ENCODE measurements at regions not wholly inside any gene's neighbourhood (a gene's known extent, or its start where the extent isn't known, plus 50 kb on each side); places are given as distances from the start of the nearest gene placed in this dataset.

DNA sequence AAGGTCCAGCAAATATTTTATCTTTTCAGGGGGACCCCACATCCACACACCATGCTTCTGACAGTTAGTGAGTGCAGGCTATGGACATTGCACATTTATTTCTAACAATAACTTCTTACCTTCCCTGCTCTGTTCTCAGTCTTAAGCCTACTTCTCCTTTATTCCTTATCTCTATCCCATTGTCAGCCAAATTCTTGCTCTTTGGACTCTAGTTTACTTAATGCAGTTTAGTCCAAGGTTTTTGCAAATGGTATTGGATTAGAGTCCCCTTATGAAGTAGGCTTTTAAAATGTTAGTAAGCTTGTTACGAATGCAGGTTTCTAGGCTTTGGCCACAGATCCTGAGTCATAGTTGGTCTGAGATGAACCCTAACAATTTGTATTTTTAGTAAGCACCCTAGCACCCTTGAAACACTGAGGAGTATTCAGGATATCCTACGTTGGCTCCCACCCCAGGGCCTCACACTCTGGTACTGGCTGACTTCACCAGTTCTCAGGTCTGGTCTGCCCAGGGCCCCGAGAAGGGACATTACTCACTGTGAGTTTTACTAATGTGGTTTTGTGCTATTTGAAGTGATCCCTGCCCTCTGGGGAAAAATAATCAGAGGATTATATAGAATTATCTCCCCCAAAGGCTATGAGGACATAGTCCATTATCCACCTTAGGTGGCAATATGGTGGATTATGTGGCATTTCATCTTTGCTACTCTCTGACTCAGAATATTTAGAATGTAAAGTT lies 239.5 kb downstream of the TGFB2 start:
- TF ChIP-seq, protein P1, sequence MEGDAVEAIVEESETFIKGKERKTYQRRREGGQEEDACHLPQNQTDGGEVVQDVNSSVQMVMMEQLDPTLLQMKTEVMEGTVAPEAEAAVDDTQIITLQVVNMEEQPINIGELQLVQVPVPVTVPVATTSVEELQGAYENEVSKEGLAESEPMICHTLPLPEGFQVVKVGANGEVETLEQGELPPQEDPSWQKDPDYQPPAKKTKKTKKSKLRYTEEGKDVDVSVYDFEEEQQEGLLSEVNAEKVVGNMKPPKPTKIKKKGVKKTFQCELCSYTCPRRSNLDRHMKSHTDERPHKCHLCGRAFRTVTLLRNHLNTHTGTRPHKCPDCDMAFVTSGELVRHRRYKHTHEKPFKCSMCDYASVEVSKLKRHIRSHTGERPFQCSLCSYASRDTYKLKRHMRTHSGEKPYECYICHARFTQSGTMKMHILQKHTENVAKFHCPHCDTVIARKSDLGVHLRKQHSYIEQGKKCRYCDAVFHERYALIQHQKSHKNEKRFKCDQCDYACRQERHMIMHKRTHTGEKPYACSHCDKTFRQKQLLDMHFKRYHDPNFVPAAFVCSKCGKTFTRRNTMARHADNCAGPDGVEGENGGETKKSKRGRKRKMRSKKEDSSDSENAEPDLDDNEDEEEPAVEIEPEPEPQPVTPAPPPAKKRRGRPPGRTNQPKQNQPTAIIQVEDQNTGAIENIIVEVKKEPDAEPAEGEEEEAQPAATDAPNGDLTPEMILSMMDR (IDR thresholded peaks at IDR 0.05) = no peak
- no peak for TF ChIP-seq POLR2A (IDR thresholded peaks at IDR 0.05)

Data from esophagus squamous epithelium (tissue), 4 donors.